DOHH2 (cell line): ENCODE measurements at regions not wholly inside any gene's neighbourhood (a gene's known extent, or its start where the extent isn't known, plus 50 kb on each side); places are given as distances from the start of the nearest gene placed in this dataset.

Experiments used
- H3F3A ChIP-seq: fragments of 200-600 bp; sonication (generic), shearing (Covaris generic); 2 replicates; pipeline ENCODE4 v1.6.0; 2016; ENCODE audit warnings: antibody characterized with exemption, mild to moderate bottlenecking; ENCODE audit not compliant: control insufficient read depth, insufficient read depth
- H3K27ac ChIP-seq: fragments of 200-600 bp; sonication (generic); 2 replicates; pipeline ENCODE4 v1.5.1; 2014; ENCODE audit warnings: low read depth, mild to moderate bottlenecking, low read length, moderate library complexity
- H3K27me3 ChIP-seq: fragments of 200-600 bp; sonication (generic); 2 replicates; pipeline ENCODE4 v1.6.1; 2014; ENCODE audit warnings: mild to moderate bottlenecking, low read length, mixed read lengths; ENCODE audit not compliant: control insufficient read depth
- H3K36me3 ChIP-seq: fragments of 200-600 bp; sonication (generic); 2 replicates; pipeline ENCODE4 v1.6.1; 2014; ENCODE audit warnings: mild to moderate bottlenecking, low read length, moderate library complexity, mixed read lengths; ENCODE audit not compliant: control insufficient read depth
- H3K4me1 ChIP-seq: fragments of 200-600 bp; sonication (generic); 2 replicates; pipeline ENCODE4 v1.6.1; 2014; ENCODE audit warnings: mild to moderate bottlenecking, low read length, mixed read lengths; ENCODE audit not compliant: control insufficient read depth
- H3K4me2 ChIP-seq: fragments of 200-600 bp; sonication (generic); 2 replicates; pipeline ENCODE4 v1.6.0; 2014; ENCODE audit warnings: mild to moderate bottlenecking, low read length, moderate library complexity
- H3K4me3 ChIP-seq: fragments of 200-600 bp; sonication (generic); 2 replicates; pipeline ENCODE4 v1.5.1; 2014; ENCODE audit warnings: mild to moderate bottlenecking, low read length, mixed read lengths
- H3K79me2 ChIP-seq: fragments of 200-600 bp; sonication (generic); 2 replicates; pipeline ENCODE4 v1.6.1; 2014; ENCODE audit warnings: mild to moderate bottlenecking, low read length, mixed read lengths; ENCODE audit not compliant: control insufficient read depth
- H3K9me2 ChIP-seq: fragments of 200-600 bp; sonication (generic); replicated peaks from 2 replicates; pipeline ENCODE4 v1.6.1; 2014; ENCODE audit warnings: mild to moderate bottlenecking, low read length, mixed read lengths; ENCODE audit not compliant: control insufficient read depth
- H3K9me3 ChIP-seq: fragments of 200-600 bp; sonication (generic); 2 replicates; pipeline ENCODE4 v1.6.1; 2014; ENCODE audit warnings: antibody characterized with exemption, low read length, mixed read lengths; ENCODE audit not compliant: control insufficient read depth, insufficient read depth
- H4K20me1 ChIP-seq: fragments of 200-600 bp; sonication (generic); 2 replicates; pipeline ENCODE4 v1.6.0; 2014; ENCODE audit warnings: low read depth, mild to moderate bottlenecking, antibody characterized with exemption, low read length, moderate library complexity; ENCODE audit not compliant: control insufficient read depth, insufficient read depth
- CTCF ChIP-seq: fragments of 200-600 bp; sonication (generic); IDR thresholded peaks from one replicate; pipeline ENCODE4 v1.5.1; 2014; ENCODE audit warnings: antibody characterized with exemption, mild to moderate bottlenecking, low read depth, low read length; ENCODE audit not compliant: poor library complexity, severe bottlenecking
- EZH2phosphoT487 ChIP-seq: fragments of 200-600 bp; sonication (generic); IDR thresholded peaks from 2 replicates; pipeline ENCODE4 v1.6.1; 2017; ENCODE audit warnings: borderline replicate concordance, mild to moderate bottlenecking, antibody characterized with exemption, low read length, moderate library complexity, mixed read lengths

GRCh38 chrX:16445166-16445752 is 204.7 kb upstream of the S100G start:
- Histone ChIP-seq H3K4me2 (no peak overlapping the region), H3K27ac (no peak overlapping the region), H3K4me1 (no peaks in the 10 kb centered on the region), H4K20me1 (no peaks in the 10 kb centered on the region), H3K79me2 (no peaks in the 10 kb centered on the region), H3K9me3 (no peaks in the 10 kb centered on the region), H3K9me2 (no peaks in the 10 kb centered on the region), H3K4me3 (no peak overlapping the region), H3K36me3 (no peaks in the 10 kb centered on the region), H3K27me3 (no peaks in the 10 kb centered on the region), H3F3A (no peaks in the 10 kb centered on the region)
- TF ChIP-seq EZH2phosphoT487 (no peak), CTCF (peak; percentile 70)

GRCh38 chrX:16451334-16451733 is 198.6 kb upstream of the S100G start:
- Histone ChIP-seq H3K27ac (no peak overlapping the region), H3K4me2 (no peak overlapping the region), H3K4me3 (no peak overlapping the region), H3K79me2 (no peaks in the 10 kb centered on the region), H3K4me1 (no peaks in the 10 kb centered on the region), H3K9me2 (no peaks in the 10 kb centered on the region), H4K20me1 (no peaks in the 10 kb centered on the region), H3K27me3 (no peaks in the 10 kb centered on the region), H3K9me3 (no peaks in the 10 kb centered on the region), H3K36me3 (no peaks in the 10 kb centered on the region), H3F3A (no peaks in the 10 kb centered on the region)
- TF ChIP-seq EZH2phosphoT487: no peak
- TF ChIP-seq CTCF: no peak

- Histone ChIP-seq H3K79me2 (no peaks in the 10 kb centered on the region), H3K4me1 (no peaks in the 10 kb centered on the region), H3K27ac (no peak overlapping the region), H3F3A (no peaks in the 10 kb centered on the region), H3K4me3 (no peak overlapping the region), H4K20me1 (no peaks in the 10 kb centered on the region), H3K9me3 (no peaks in the 10 kb centered on the region), H3K36me3 (no peaks in the 10 kb centered on the region), H3K9me2 (no peaks in the 10 kb centered on the region), H3K27me3 (no peaks in the 10 kb centered on the region), H3K4me2 (no peak overlapping the region)
- TF ChIP-seq CTCF (no peak), EZH2phosphoT487 (no peak)
Observed at GRCh38 chrX:16454926-16455325, 195.0 kb upstream of the S100G start.
